SK-N-SH treated with all-trans-retinoic acid at 6 μM for 48 hours (cell line): ENCODE measurements at regions not wholly inside any gene's neighbourhood (a gene's known extent, or its start where the extent isn't known, plus 50 kb on each side); places are given as distances from the start of the nearest gene placed in this dataset.

ENCODE experiments used
- ARNTL ChIP-seq: fragments of 450-650 bp; formaldehyde crosslinking; IDR thresholded peaks from 2 replicates; pipeline ENCODE4 v1.5.0; 2020; ENCODE audit warnings: low read depth, mild to moderate bottlenecking, moderate library complexity, borderline replicate concordance
- PATZ1 ChIP-seq: fragments of 250-450 bp; sonication (Bioruptor Pico); IDR thresholded peaks from 2 replicates; pipeline ENCODE4 v1.8.0; 2020; ENCODE audit warnings: mild to moderate bottlenecking, moderate library complexity, borderline replicate concordance
- POU6F1 ChIP-seq: fragments of 250-450 bp; sonication (Bioruptor Pico); IDR thresholded peaks from 2 replicates; pipeline ENCODE4 v1.8.0; 2021; ENCODE audit warnings: low read depth, mild to moderate bottlenecking, moderate library complexity, borderline replicate concordance
- TCF4 ChIP-seq: fragments of 250-450 bp; sonication (Bioruptor Pico); IDR thresholded peaks from 2 replicates; pipeline ENCODE4 v1.8.0; 2021; ENCODE audit warnings: mild to moderate bottlenecking, moderate library complexity, borderline replicate concordance
- ZC3H10 ChIP-seq: fragments of 250-450 bp; sonication (Bioruptor Pico); IDR thresholded peaks from 2 replicates; pipeline ENCODE4 v1.5.1; 2021; ENCODE audit warnings: mild to moderate bottlenecking, moderate library complexity
- ZFP3 ChIP-seq: fragments of 250-450 bp; sonication (Bioruptor Pico); IDR thresholded peaks from 2 replicates; pipeline ENCODE4 v1.5.0; 2020; ENCODE audit warnings: mild to moderate bottlenecking, moderate library complexity
- ZNF565 ChIP-seq: fragments of 450-650 bp; formaldehyde crosslinking; conservative IDR thresholded peaks from 2 replicates; pipeline ENCODE4 v1.5.0; 2020; ENCODE audit warnings: low read depth, mild to moderate bottlenecking, moderate library complexity
- TF ChIP-seq, protein P1 (sequence below): fragments of 250-450 bp; sonication (Bioruptor Pico); IDR thresholded peaks from 2 replicates; pipeline ENCODE4 v1.5.1; 2021; ENCODE audit warnings: mild to moderate bottlenecking, moderate library complexity

GRCh38 chr20:56842056-56842455, 212.9 kb downstream of the TFAP2C start:
- TF ChIP-seq ZC3H10 (no peak), ZNF565 (no peak), PATZ1 (CRISPR knock-in tag) (no peak), TCF4 (CRISPR knock-in tag) (no peak), ZFP3 (CRISPR knock-in tag) (no peak), ARNTL (CRISPR knock-in tag) (no peak), POU6F1 (CRISPR knock-in tag) (no peak)
- TF ChIP-seq, protein P1, sequence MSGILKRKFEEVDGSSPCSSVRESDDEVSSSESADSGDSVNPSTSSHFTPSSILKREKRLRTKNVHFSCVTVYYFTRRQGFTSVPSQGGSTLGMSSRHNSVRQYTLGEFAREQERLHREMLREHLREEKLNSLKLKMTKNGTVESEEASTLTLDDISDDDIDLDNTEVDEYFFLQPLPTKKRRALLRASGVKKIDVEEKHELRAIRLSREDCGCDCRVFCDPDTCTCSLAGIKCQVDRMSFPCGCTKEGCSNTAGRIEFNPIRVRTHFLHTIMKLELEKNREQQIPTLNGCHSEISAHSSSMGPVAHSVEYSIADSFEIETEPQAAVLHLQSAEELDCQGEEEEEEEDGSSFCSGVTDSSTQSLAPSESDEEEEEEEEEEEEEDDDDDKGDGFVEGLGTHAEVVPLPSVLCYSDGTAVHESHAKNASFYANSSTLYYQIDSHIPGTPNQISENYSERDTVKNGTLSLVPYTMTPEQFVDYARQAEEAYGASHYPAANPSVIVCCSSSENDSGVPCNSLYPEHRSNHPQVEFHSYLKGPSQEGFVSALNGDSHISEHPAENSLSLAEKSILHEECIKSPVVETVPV = no peak
